HG02798 (cell line): ENCODE measurements at regions not wholly inside any gene's neighbourhood (a gene's known extent, or its start where the extent isn't known, plus 50 kb on each side); places are given as distances from the start of the nearest gene placed in this dataset.
"Not testable (repeated sequence)": the region's sequence is repeated elsewhere in the genome, so short reads cannot be mapped to it uniquely, and the experiment has no call there.

Experiments used
- ATAC-seq: cut with Tn5 transposase; IDR thresholded peaks from one replicate; pipeline ENCODE4 v1.9.1; 2021; ENCODE audit warnings: mild to moderate bottlenecking; ENCODE audit not compliant: unreplicated experiment, poor library complexity

DNA sequence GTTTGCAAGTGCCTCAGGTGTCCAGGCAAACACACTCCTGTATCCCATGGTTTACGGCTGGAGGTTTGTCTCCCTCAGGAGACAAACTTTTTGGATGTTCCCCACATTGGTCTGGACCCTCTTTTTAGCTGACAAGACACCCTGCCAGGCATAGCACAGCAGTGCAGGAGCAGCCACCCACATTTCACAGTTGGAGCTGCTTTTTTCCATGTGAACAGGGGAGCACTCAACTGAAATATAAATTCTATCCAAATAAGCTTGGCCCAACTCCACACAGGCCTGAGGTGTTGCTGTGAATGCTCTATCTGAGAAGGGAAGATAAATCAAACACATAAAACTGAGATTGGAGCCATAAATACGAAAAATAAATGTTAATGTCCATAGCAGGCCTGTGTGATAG is 501.3 kb upstream of the IL12A start:
- no peak for ATAC-seq

GRCh38 chr3:159488602-159489001 is 500.0 kb upstream of the IL12A start:
- ATAC-seq = no peak

DNA sequence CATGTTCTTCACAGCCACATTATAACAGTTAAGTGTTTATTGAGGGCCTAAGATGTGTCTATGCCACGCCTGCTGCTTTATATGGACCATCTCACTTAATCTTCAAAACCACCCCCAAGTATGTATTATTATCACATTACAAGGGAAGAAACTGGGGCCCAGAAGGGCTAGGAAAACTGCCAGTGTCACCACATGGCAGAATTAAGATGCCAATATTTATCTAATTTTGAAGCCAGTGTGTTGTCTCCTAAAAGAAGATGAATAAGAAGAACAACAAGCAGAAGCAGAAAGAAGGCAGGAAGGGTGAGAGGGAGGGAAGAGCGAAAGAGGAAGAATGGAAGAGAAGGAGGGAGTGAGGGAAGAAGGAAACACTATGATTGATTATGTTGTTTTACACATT is 491.3 kb upstream of the IL12A start:
- no peak for ATAC-seq

- no peak for ATAC-seq
These were observed 489.4 kb upstream of the IL12A start for GRCh38 chr3:159499031-159499793.

DNA sequence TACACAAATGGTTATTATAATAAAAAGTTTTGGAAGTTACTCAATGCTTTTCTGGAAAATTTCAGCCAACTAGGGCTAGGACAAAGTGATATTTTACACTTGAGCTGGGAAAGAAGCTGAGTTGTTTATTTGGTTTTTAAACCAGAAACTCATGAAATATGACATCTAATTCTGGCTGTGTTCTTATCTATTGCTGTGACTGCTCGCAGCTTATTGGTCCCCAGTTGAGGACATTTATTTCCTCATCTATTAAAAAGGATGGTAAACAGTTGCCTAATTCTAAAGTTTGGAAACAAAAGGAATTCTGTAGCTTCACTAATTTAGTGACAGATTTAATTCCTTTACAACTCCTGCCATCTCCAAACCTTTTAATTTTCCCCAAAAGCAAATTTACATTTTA is 487.6 kb upstream of the IL12A start:
- ATAC-seq = no peak

- ATAC-seq = no peak
These were observed 485.6 kb upstream of the IL12A start for GRCh38 chr3:159502986-159503385.

- ATAC-seq = not testable (repeated sequence)
These were observed 477.6 kb upstream of the IL12A start for GRCh38 chr3:159510988-159511387.

DNA sequence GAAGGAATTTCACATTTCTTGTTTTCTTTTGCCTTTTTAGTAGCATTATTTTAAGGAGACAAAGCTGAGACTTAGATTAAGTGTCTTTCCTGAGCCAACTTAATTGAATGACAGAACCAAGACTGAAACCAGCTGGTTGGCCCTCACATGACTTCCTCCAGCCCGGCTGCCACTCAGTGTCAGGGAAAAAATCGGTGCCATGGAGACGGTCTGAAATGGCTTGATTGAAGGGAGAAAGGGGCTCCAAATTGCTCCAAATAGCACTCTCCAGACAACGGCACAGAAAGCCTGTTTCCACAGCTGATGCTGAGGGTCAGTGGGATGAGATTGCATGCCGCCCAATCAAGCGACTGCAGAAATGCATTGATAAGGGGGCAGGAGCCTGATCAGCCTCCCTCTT is 475.2 kb upstream of the IL12A start:
- ATAC-seq = no peak

- no peak for ATAC-seq
These were observed 474.7 kb upstream of the IL12A start for GRCh38 chr3:159513867-159514380.

GRCh38 chr3:159517105-159517504 is 471.5 kb upstream of the IL12A start:
- no peak for ATAC-seq

DNA sequence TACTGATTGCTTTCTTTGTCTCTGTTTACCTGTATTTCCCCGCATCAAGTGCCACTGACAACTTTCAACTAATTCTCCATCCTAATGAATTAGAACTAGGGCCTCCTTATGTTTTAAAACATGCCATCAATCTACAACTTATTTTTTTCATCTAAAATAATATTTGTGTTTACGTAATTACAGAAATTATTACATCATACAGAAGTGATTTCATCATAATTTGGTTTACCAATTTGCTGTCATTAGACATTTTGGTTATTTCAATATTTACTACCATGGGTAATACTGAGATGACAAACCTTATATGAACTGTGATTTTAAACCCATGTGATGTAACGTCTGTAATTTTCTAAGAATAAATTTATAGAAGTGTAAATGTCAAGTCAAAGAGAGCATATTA is 468.0 kb upstream of the IL12A start:
- no peak for ATAC-seq

DNA sequence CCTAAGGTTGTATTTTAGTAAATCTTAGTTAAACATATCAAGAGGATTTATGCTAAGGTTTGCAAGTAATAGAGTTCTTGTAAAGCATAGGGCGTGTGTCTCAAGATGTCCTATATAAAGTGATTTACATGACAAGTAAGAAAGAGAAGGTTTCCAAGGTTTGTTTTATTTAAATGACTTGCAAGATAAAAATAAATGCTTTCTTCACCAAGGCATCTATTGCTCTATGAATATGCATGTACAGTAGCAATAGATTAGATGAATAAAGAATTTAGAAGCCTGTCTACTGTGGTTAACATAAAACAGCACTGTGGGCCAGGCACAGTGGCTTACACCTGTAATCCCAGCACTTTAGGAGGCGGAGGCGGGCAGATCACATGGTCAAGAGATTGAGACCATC is 466.4 kb upstream of the IL12A start:
- no peak for ATAC-seq

DNA sequence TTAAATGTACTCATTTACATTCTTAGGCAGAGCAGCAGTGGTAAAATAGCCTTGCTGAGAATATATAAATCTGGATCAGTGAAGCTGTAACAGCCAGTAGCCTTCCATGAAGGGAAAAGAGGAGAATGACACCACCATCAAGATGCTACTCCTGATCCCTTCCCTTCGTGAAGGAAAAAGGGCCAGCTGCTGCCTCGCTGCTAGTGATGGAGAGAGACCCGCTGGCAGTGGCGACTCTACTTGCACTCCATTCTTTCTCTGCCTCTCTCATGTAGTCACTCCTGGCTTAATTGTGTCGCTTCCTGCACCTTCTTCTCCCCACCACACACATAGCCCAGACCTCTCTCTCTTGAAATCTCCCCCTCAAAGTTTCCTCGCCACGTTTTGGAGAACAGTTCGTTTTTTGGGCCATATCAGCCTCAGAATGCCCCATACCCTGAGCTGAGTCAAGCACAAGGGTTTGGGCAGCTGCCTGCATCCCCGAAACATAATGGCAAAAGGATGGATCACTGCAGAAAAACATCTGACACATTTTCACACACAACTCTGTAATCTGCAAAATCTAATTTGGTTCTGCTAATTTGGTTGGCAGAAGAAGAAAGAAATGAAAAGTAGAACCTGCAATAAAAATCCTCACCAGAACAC is 460.3 kb upstream of the IL12A start:
- no peak for ATAC-seq

GRCh38 chr3:159532577-159532976 is 456.1 kb upstream of the IL12A start:
- no peak for ATAC-seq

DNA sequence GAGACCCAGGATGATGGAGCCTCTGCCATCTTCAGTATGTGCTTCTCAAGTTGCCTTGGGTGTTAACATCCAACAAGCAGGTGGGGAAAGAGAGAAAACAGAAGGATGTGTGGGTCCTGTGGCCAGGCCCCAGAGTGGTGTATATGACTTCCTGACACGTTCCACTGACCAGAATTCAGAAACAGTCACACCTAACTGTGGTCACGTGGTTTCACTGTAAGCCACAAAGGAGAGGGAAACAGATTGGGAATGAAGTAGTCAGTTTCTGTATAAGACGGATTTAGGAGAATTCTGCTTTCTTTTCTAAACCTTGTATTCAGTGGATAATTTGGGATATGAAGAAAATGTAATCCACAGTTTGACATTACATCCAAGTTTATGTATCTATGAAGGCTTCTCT is 454.1 kb upstream of the IL12A start:
- ATAC-seq = no peak

DNA sequence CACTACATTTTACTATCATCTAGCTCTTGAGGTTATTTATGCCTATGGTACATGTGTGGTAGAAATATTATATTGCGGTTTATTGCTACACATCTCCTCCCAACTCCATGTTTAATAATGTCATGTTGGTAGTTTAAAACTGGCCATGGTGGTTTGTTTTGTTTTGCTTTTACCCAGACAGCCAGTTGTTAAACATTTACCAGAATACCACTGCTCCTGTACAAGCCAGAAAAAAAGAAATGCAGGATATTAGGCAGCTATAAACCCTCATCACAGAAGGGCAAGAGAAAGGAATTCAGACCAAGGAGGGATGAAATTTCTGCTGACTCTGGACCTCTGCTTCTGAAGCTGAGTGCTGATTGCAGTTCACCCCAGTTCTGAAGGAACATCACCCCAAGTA is 451.8 kb upstream of the IL12A start:
- no peak for ATAC-seq

GRCh38 chr3:159538507-159538906 is 450.1 kb upstream of the IL12A start:
- ATAC-seq = no peak

DNA sequence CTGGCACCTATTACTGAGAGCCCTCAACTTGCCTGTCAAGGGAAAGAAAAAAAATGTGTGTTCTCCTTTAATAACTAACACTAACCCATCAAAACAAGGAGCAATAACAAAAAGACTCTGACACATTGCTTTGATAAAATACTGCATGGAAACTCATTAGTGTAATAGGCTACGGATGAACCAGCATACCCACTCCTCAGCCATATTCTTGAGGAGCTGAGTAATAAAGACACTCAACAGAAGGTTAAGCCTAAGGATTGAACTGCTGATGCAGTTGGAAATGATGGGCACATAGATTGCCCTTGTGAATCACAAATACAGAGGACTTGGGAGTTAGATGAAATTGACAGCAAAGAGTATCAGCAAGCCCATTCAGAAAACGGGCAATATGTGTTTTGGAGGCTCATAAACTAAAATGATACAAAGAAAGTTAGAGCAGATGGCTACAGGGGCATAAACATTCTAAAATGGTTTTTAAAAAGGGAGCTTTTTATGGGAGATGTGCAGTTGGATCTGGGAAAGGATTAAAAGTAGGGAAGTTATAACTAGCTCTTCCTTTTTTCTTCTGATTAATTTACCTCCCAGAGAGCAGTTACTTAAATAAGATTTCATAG is 447.6 kb upstream of the IL12A start:
- no peak for ATAC-seq

DNA sequence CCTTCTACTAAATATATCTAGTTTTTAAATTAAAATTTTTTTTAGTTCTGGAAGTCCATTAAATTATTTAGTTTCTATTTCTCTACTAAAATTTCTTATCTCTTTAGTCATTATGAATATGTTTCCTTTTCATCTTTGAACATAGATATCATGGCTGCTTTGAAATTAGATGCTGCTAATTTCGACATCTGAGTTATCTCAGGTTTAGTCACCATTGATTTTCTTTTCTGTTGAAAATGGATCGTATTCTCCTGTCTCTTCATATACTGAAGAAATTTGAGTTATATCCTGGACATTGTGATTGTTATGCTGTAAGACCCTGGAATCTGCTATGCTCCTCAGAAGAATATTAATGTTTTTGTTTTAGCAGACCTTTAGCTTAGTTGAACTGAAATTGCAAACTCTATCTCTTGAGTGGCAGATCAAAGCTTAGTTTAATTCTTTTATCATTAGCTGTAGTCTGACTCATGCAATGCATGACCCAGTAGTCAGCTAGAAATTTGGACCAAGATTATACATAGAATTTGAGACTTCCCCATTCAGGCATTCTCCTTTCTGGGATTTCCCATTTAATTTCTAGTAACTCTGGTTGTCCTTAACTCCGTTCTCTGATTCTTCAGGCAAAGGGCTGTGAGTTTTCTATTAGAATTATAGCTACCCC is 439.8 kb upstream of the IL12A start:
- no peak for ATAC-seq

DNA sequence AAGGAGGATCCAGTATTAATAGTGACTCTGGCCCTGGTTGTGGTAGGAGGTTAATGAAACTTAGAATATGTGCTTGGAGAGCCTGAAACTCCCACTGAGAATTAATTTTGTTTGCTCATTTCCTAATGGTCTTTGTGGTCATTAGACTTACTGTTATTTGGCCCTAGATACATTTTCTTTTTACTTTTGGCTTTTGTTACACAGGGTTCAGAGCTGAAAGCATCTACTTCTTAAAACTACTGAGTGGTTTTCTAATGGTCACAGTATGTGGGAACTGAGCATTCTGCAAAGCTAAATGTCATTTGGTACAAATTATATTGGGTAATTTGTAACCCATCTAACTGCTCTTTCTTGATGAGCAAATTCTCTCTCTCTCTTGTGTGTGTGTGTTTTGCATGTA is 433.4 kb upstream of the IL12A start:
- ATAC-seq = no peak

DNA sequence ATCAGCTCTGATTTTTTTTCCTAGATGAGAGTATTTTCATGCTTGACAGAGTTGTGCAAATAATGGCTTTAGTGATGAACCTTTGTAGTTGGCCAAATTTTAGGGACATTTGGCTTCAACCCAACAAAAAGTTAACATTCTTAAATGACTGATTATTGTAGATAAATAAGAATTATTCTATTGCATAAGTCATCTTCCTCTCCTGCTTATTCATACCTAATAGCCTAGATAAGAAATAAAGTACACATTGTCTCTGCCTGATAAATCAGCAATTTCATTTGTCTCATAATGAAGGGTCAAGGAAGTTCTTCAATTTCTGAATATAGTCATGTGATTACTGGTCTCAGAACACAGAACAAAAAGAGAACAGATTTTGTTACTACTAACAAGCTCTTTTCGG is 428.9 kb upstream of the IL12A start:
- ATAC-seq = no peak
